OCI-LY3 (cell line): ENCODE measurements at regions not wholly inside any gene's neighbourhood (a gene's known extent, or its start where the extent isn't known, plus 50 kb on each side); places are given as distances from the start of the nearest gene placed in this dataset.

ENCODE experiments used
- H2AFZ ChIP-seq: fragments of 200-600, 300-600 bp; shearing (Covaris generic); 2 replicates; pipeline ENCODE4 v1.6.0; 2014; ENCODE audit warnings: antibody characterized with exemption, low read depth, low read length
- H3K27ac ChIP-seq: fragments of 200-600, 300-600 bp; sonication (generic); 2 replicates; pipeline ENCODE4 v1.5.1; 2014; ENCODE audit warnings: mild to moderate bottlenecking, low read length, moderate library complexity, mixed read lengths
- H3K27me3 ChIP-seq: fragments of 200-600, 300-600 bp; sonication (generic); 2 replicates; pipeline ENCODE4 v1.6.1; 2014; ENCODE audit warnings: low read depth, low read length, mixed read lengths
- H3K36me3 ChIP-seq: fragments of 200-600, 300-600 bp; sonication (generic); replicated peaks from 2 replicates; pipeline ENCODE3; 2014; ENCODE audit warnings: low read depth, low read length, mixed read lengths
- H3K4me1 ChIP-seq: fragments of 300-600, 200-600 bp; sonication (generic); 2 replicates; pipeline ENCODE4 v1.6.1; 2014; ENCODE audit warnings: low read length, mixed read lengths
- H3K4me2 ChIP-seq: fragments of 200-600, 300-600 bp; sonication (generic); 2 replicates; pipeline ENCODE4 v1.6.1; 2014; ENCODE audit warnings: low read length, mixed read lengths
- H3K4me3 ChIP-seq: fragments of 300-600, 200-600 bp; sonication (generic); 2 replicates; pipeline ENCODE4 v1.5.1; 2014; ENCODE audit warnings: antibody characterized with exemption, mild to moderate bottlenecking, low read length, moderate library complexity
- H3K79me2 ChIP-seq: fragments of 300-600, 200-600 bp; shearing (Covaris generic); 2 replicates; pipeline ENCODE4 v1.6.1; 2014; ENCODE audit warnings: mild to moderate bottlenecking, low read length, mixed read lengths
- H3K9ac ChIP-seq: fragments of 300-600, 200-600 bp; shearing (Covaris generic); 2 replicates; pipeline ENCODE4 v1.6.0; 2014; ENCODE audit warnings: mild to moderate bottlenecking, low read length, moderate library complexity
- H3K9me3 ChIP-seq: fragments of 200-600, 300-600 bp; shearing (Covaris generic); 2 replicates; pipeline ENCODE4 v1.6.1; 2014; ENCODE audit warnings: low read length, mixed read lengths; ENCODE audit not compliant: insufficient read depth
- H4K20me1 ChIP-seq: fragments of 200-600, 300-600 bp; sonication (generic); 2 replicates; pipeline ENCODE4 v1.6.1; 2016; ENCODE audit warnings: low read length, mixed read lengths; ENCODE audit not compliant: insufficient read depth
- EZH2phosphoT487 ChIP-seq: fragments of 200-600 bp; shearing (Covaris generic); IDR thresholded peaks from 2 replicates; pipeline ENCODE4 v1.6.1; 2018; ENCODE audit warnings: antibody characterized with exemption, mixed run types, low read depth
- TF ChIP-seq, protein P1 (sequence below): fragments of 200-600, 300-600 bp; sonication (generic); IDR thresholded peaks from 2 replicates; pipeline ENCODE4 v1.5.1; 2014; ENCODE audit warnings: antibody characterized with exemption, low read length, low read depth

DNA sequence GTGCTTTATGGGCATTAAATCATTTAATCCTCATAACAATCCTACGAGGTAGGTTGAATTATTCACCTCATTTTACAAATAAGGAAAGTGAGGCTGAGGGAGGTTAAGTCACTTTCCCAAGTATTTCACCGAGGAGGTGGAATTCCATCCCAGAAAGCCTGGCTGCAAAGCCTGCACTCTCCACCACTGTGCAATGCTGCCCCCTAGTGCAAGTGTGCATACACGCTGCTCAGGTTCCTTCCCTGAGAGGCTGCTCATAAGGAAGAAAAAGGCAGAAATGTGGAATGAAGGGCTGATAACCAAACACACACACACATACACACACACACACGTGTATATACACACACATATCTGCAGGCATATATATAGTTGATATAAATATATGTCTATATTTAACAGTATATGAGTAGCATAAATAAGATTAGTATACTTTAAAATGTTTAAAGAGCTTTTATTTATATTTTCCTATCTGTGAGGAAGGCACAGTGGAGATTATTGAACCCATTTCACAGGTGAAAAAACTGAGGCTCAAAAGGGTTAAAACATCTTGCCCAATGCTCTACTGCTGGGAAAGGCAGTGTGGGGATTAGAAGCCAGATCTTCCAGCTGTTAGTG lies 714.5 kb upstream of the TENM3 start:
- Histone ChIP-seq H3K9me3 (no peaks in the 10 kb centered on the region), H4K20me1 (no peaks in the 10 kb centered on the region), H3K27ac (no peak overlapping the region), H3K4me3 (no peak overlapping the region), H2AFZ (no peak overlapping the region), H3K79me2 (no peaks in the 10 kb centered on the region), H3K9ac (no peak overlapping the region), H3K27me3 (peaks cover 6% of the 10 kb centered on the region; the same call in 1 of the 2 replicates), H3K4me1 (peaks cover 25% of the 10 kb centered on the region), H3K4me2 (peak overlapping the region; percentile 11), H3K36me3 (no peaks in the 10 kb centered on the region)
- TF ChIP-seq, protein P1, sequence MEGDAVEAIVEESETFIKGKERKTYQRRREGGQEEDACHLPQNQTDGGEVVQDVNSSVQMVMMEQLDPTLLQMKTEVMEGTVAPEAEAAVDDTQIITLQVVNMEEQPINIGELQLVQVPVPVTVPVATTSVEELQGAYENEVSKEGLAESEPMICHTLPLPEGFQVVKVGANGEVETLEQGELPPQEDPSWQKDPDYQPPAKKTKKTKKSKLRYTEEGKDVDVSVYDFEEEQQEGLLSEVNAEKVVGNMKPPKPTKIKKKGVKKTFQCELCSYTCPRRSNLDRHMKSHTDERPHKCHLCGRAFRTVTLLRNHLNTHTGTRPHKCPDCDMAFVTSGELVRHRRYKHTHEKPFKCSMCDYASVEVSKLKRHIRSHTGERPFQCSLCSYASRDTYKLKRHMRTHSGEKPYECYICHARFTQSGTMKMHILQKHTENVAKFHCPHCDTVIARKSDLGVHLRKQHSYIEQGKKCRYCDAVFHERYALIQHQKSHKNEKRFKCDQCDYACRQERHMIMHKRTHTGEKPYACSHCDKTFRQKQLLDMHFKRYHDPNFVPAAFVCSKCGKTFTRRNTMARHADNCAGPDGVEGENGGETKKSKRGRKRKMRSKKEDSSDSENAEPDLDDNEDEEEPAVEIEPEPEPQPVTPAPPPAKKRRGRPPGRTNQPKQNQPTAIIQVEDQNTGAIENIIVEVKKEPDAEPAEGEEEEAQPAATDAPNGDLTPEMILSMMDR: peak; percentile 98
- no peak for TF ChIP-seq EZH2phosphoT487

DNA sequence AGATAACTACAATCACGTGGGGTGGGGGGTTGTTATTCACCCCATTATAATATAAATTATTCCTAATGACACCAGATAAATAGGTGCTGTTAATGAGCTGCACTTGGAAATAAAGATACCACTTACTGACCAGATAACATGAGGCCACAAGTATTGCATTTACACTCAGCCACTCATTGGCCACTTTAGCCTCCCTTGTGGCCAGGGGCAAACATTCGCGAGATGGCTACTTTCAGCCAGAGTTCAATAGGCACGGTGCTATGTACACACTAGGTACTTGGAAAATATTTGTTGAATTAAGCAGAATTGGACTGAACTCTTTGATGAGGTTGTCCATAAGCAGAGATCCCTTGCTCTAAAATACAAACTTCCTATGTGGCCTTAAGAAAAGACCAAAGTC lies 713.7 kb upstream of the TENM3 start:
- H3K4me3 ChIP-seq: no peak overlapping the region
- H3K36me3 ChIP-seq: no peaks in the 10 kb centered on the region
- no peak overlapping the region for H3K27ac ChIP-seq
- H4K20me1 ChIP-seq: no peaks in the 10 kb centered on the region
- no peak for TF ChIP-seq EZH2phosphoT487
- TF ChIP-seq, protein P1: no peak
- H3K9me3 ChIP-seq: no peaks in the 10 kb centered on the region
- H2AFZ ChIP-seq: no peak overlapping the region
- H3K9ac ChIP-seq: no peak overlapping the region
- peaks cover 25% of the 10 kb centered on the region for H3K4me1 ChIP-seq
- 0 out of 2 replicates have a peak, but pooled peaks cover 3% of the 10 kb centered on the region for H3K27me3 ChIP-seq
- no peaks in the 10 kb centered on the region for H3K79me2 ChIP-seq
- no peak overlapping the region for H3K4me2 ChIP-seq

DNA sequence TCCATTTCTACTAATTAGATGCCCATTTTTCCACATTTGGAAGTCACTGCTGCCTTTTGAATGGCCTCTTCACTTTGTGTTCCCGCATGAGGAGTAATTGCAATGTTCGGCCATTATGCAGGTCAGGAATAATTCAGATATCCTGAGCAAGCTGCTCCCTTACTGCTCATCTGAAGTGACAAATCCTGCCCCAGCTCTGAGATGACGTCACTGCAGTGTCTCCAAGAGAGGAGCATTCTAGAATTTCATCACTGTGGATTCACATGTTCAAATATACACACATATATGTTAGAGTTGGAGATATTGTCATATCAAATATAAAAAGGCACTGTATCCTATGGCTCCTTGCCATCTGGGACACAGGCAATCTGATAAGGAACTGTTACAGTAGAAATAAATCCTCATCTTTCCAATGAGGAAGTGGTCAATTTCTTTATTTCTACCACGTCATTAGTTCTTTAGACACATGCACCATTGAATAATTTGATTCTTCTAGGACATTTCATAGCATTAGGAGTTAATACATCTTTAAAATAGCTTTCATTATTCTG lies 706.9 kb upstream of the TENM3 start:
- H3K79me2 ChIP-seq: no peaks in the 10 kb centered on the region

DNA sequence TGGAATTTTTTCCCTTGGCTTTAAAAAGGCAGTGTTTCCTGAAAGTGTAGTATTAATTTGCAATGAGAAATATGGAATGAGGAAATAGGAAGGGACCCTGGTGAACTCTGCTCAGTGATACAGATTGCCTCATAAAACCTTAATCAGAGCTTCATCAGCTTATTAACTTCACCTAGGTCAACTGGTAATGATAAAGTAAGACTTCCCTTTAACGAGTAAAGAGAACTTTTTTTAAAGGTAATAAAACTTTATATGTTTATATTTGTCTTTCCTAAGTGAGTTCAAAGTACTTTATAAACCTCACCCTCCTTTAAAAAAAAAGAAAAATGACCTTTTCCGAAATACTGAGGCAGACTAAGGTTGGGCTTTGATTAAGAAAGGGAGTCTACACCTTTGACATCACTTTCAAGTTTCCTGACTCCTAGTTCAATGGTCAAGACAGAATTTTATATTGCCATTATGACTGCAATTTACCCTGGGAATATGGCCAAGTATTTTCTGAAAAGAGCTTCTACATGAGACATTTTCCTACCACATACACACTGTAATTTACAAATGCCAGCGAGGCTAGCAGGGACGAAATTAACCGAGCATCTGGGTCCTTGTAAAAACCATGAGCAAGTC lies 706.3 kb upstream of the TENM3 start:
- Histone ChIP-seq H4K20me1 (no peaks in the 10 kb centered on the region), H3K4me2 (no peak overlapping the region), H3K27ac (no peak overlapping the region), H3K9ac (no peak overlapping the region), H3K36me3 (no peaks in the 10 kb centered on the region), H3K9me3 (no peaks in the 10 kb centered on the region), H3K4me1 (no peaks in the 10 kb centered on the region), H3K4me3 (no peak overlapping the region), H2AFZ (no peak overlapping the region), H3K79me2 (no peaks in the 10 kb centered on the region), H3K27me3 (no peaks in the 10 kb centered on the region)
- TF ChIP-seq, protein P1: no peak
- no peak for TF ChIP-seq EZH2phosphoT487

More for the DNA sequence above, 706.9 kb upstream of the TENM3 start:
- no peaks in the 10 kb centered on the region for H4K20me1 ChIP-seq
- no peaks in the 10 kb centered on the region for H3K9me3 ChIP-seq
- TF ChIP-seq EZH2phosphoT487: no peak
- TF ChIP-seq, protein P1: no peak
- peaks cover 4% of the 10 kb centered on the region for H3K4me1 ChIP-seq
- H3K4me2 ChIP-seq: no peak overlapping the region
- H3K27ac ChIP-seq: no peak overlapping the region
- H3K9ac ChIP-seq: no peak overlapping the region
- no peaks in the 10 kb centered on the region for H3K36me3 ChIP-seq
- H3K27me3 ChIP-seq: no peaks in the 10 kb centered on the region
- no peak overlapping the region for H3K4me3 ChIP-seq
- H2AFZ ChIP-seq: no peak overlapping the region
